IMR-90 (cell line): ENCODE measurements at regions not wholly inside any gene's neighbourhood (a gene's known extent, or its start where the extent isn't known, plus 50 kb on each side); places are given as distances from the start of the nearest gene placed in this dataset.

Experiments used
- ATAC-seq: fragments of 200-7000 bp; cut with Tn5 transposase; 2 replicates; pipeline ENCODE4 v1.9.1; 2020; ENCODE audit warnings: low read depth, mild to moderate bottlenecking, moderate library complexity
- BruUV-seq: library from RNA; stranded (reverse); fragments of 400-500 nt; replicated peaks from 2 replicates; lab custom pipeline; 2021; lab: Mats Ljungman, UMichigan
- CTCF ChIA-PET: fragments of 300-600 bp; formaldehyde crosslinking; extraction: SDS; loops from one replicate; lab custom pipeline; 2021; ENCODE audit warnings: antibody characterized with exemption; lab: Yijun Ruan, JAX
- POLR2A ChIA-PET: fragments of 300-600 bp; sonication (Branson Sonifier 250); formaldehyde crosslinking; loops from one replicate; lab custom pipeline; 2022; ENCODE audit warnings: antibody characterized with exemption; ENCODE audit not compliant: unreplicated experiment; lab: Charles Lee
- DNase-seq: peaks from one replicate; pipeline ENCODE4 v3.0.0; 2013
- H2AFZ ChIP-seq: replicated peaks from 2 replicates; pipeline ENCODE3; 2013; ENCODE audit warnings: low read length, mild to moderate bottlenecking; ENCODE audit not compliant: poor library complexity
- H2AK5ac ChIP-seq: 2 replicates; pipeline ENCODE4 v1.6.1; 2013; ENCODE audit warnings: low read depth, low read length, inconsistent platforms
- H2AK9ac ChIP-seq: replicated peaks from 2 replicates; pipeline ENCODE3; 2013; ENCODE audit warnings: mild to moderate bottlenecking, low read depth, low read length, moderate library complexity; ENCODE audit not compliant: poor library complexity
- H2BK120ac ChIP-seq: 2 replicates; pipeline ENCODE4 v1.6.1; 2013; ENCODE audit warnings: low read depth, low read length, inconsistent platforms
- H2BK15ac ChIP-seq: 3 replicates; pipeline ENCODE4 v1.6.1; 2013; ENCODE audit warnings: low read depth, low read length, inconsistent platforms
- H2BK20ac ChIP-seq: 2 replicates; pipeline ENCODE4 v1.6.1; 2013; ENCODE audit warnings: low read depth, mild to moderate bottlenecking, inconsistent platforms, low read length, moderate library complexity
- H2BK5ac ChIP-seq: 2 replicates; pipeline ENCODE4 v1.6.1; 2013; ENCODE audit warnings: mild to moderate bottlenecking, low read depth, low read length, inconsistent platforms; ENCODE audit not compliant: poor library complexity, severe bottlenecking
- H3K14ac ChIP-seq: replicated peaks from 2 replicates; pipeline ENCODE4 v1.6.1; 2013; ENCODE audit warnings: low read depth, low read length, inconsistent platforms
- H3K18ac ChIP-seq: 2 replicates; pipeline ENCODE4 v1.6.1; 2013; ENCODE audit warnings: low read depth, low read length, control low read depth
- H3K23ac ChIP-seq: 2 replicates; pipeline ENCODE4 v1.6.1; 2013; ENCODE audit warnings: low read depth, low read length, inconsistent platforms
- H3K27ac ChIP-seq: 2 replicates; pipeline ENCODE4 v1.5.1; 2013; ENCODE audit warnings: mild to moderate bottlenecking, control low read depth, low read length; ENCODE audit not compliant: insufficient read depth
- H3K27me3 ChIP-seq: 2 replicates; pipeline ENCODE4 v1.6.1; 2013; ENCODE audit warnings: low read length; ENCODE audit not compliant: control insufficient read depth, insufficient read depth
- H3K36me3 ChIP-seq: 2 replicates; pipeline ENCODE4 v1.6.1; 2013; ENCODE audit warnings: low read length, mixed read lengths; ENCODE audit not compliant: control insufficient read depth, insufficient read depth
- H3K4ac ChIP-seq: 2 replicates; pipeline ENCODE4 v1.6.1; 2013; ENCODE audit warnings: low read depth, low read length, inconsistent platforms
- H3K4me1 ChIP-seq: 2 replicates; pipeline ENCODE4 v1.6.1; 2013; ENCODE audit warnings: low read length, mixed read lengths; ENCODE audit not compliant: control insufficient read depth, insufficient read depth
- H3K4me2 ChIP-seq: 2 replicates; pipeline ENCODE4 v1.6.1; 2013; ENCODE audit warnings: low read depth, mild to moderate bottlenecking, control low read depth, low read length, moderate library complexity
- H3K4me3 ChIP-seq: 2 replicates; pipeline ENCODE4 v1.5.1; 2013; ENCODE audit warnings: low read depth, mild to moderate bottlenecking, control low read depth, low read length, moderate library complexity; ENCODE audit not compliant: insufficient read depth
- H3K56ac ChIP-seq: 2 replicates; pipeline ENCODE4 v1.6.1; 2013; ENCODE audit warnings: low read length, inconsistent platforms; ENCODE audit not compliant: insufficient read depth; ENCODE audit errors: extremely low read depth
- H3K79me1 ChIP-seq, 2 experiments: 2 replicates each; pipeline ENCODE4 v1.6.1; 2013; ENCODE audit warnings: low read length in 2 of 2, inconsistent platforms in 1 of 2, low read depth in 1 of 2
- H3K9ac ChIP-seq: 2 replicates; pipeline ENCODE4 v1.6.1; 2013; ENCODE audit warnings: low read depth, low read length, control low read depth
- H3K9me1 ChIP-seq: 2 replicates; pipeline ENCODE4 v1.6.1; 2013; ENCODE audit warnings: low read length, inconsistent platforms; ENCODE audit not compliant: insufficient read depth
- H3K9me3 ChIP-seq: 2 replicates; pipeline ENCODE4 v1.6.1; 2013; ENCODE audit warnings: low read length; ENCODE audit not compliant: control insufficient read depth, insufficient read depth
- H4K20me1 ChIP-seq: 2 replicates; pipeline ENCODE4 v1.6.1; 2013; ENCODE audit warnings: low read length, inconsistent platforms; ENCODE audit not compliant: insufficient read depth
- H4K5ac ChIP-seq: 2 replicates; pipeline ENCODE4 v1.6.1; 2013; ENCODE audit warnings: mild to moderate bottlenecking, low read depth, low read length, control low read depth
- H4K8ac ChIP-seq, 2 experiments: 2 replicates each; pipeline ENCODE4 v1.6.1; 2013; ENCODE audit warnings: low read depth in 2 of 2, low read length in 2 of 2, control low read depth in 1 of 2, inconsistent platforms in 1 of 2
- H4K91ac ChIP-seq: 2 replicates; pipeline ENCODE4 v1.6.1; 2013; ENCODE audit warnings: low read depth, low read length, inconsistent platforms; ENCODE audit not compliant: insufficient read depth
- BHLHE40 ChIP-seq: fragments of 150-350 bp; IDR thresholded peaks from 2 replicates; pipeline ENCODE4 v1.6.1; 2016; ENCODE audit warnings: mild to moderate bottlenecking, low read depth, low read length
- CEBPB ChIP-seq: IDR thresholded peaks from 2 replicates; pipeline ENCODE4 v1.6.1; 2012; ENCODE audit warnings: low read depth, low read length, improper control_type of control experiment
- CHD1 ChIP-seq: IDR thresholded peaks from 2 replicates; pipeline ENCODE4 v1.6.1; 2012; ENCODE audit warnings: low read depth, low read length, improper control_type of control experiment
- FOS ChIP-seq: fragments of 150-350 bp; IDR thresholded peaks from 2 replicates; pipeline ENCODE4 v1.6.1; 2016; ENCODE audit warnings: low read depth, low read length
- MAFK ChIP-seq: IDR thresholded peaks from 2 replicates; pipeline ENCODE4 v1.6.1; 2012; ENCODE audit warnings: low read depth, low read length, improper control_type of control experiment
- MAZ ChIP-seq: IDR thresholded peaks from 2 replicates; pipeline ENCODE4 v1.6.1; 2012; ENCODE audit warnings: low read depth, mild to moderate bottlenecking, low read length, improper control_type of control experiment, moderate library complexity, borderline replicate concordance
- MXI1 ChIP-seq: IDR thresholded peaks from 2 replicates; pipeline ENCODE4 v1.6.1; 2012; ENCODE audit warnings: low read depth, mild to moderate bottlenecking, low read length, moderate library complexity, borderline replicate concordance
- NFE2L2 ChIP-seq: fragments of 150-350 bp; IDR thresholded peaks from 2 replicates; pipeline ENCODE4 v1.6.1; 2016; ENCODE audit warnings: low read depth, mild to moderate bottlenecking, low read length
- POLR2A ChIP-seq: IDR thresholded peaks from 2 replicates; pipeline ENCODE4 v1.6.1; 2012; ENCODE audit warnings: mild to moderate bottlenecking, low read depth, low read length
- RAD21 ChIP-seq: IDR thresholded peaks from 2 replicates; pipeline ENCODE4 v1.6.1; 2012; ENCODE audit warnings: low read length, improper control_type of control experiment
- RCOR1 ChIP-seq: IDR thresholded peaks from 2 replicates; pipeline ENCODE4 v1.6.1; 2012; ENCODE audit warnings: mild to moderate bottlenecking, low read length, improper control_type of control experiment; ENCODE audit not compliant: insufficient replicate concordance
- RFX5 ChIP-seq: IDR thresholded peaks from 2 replicates; pipeline ENCODE4 v1.8.0; 2012; ENCODE audit warnings: low read depth, mild to moderate bottlenecking, low read length, moderate library complexity
- SMC3 ChIP-seq: fragments of 150-350 bp; IDR thresholded peaks from 2 replicates; pipeline ENCODE4 v1.6.1; 2016; ENCODE audit warnings: low read depth, mild to moderate bottlenecking, antibody characterized with exemption, low read length, moderate library complexity
- WGBS, 2 experiments: methylation state at CpG; one replicate each; pipeline versions ENCODE4 v1.1.5 to v1.1.7; 2013; ENCODE audit warnings: missing lambda C conversion rate in 2 of 2; ENCODE audit not compliant: insufficient read length in 1 of 2; ENCODE audit errors: extremely low coverage in 2 of 2; 5-methylcytosine and 5-hydroxymethylcytosine counted together
- dilution Hi-C: fragments of 300-500 bp; cut with HindIII; formaldehyde crosslinking; loops from one replicate; pipeline ENCODE4 v1.14.3; 2018; ENCODE audit warnings: low sequenced_read_pairs; ENCODE audit not compliant: unreplicated experiment
- in situ Hi-C: fragments of 300-500 bp; cut with MboI; formaldehyde crosslinking; loops from 3 replicates; pipeline ENCODE4 v1.14.3; 2019; ENCODE audit warnings: low sequenced_read_pairs, inconsistent platforms, mixed read lengths
- intact Hi-C: fragments of 100-400 bp; cut with micrococcal nuclease; formaldehyde crosslinking; loops from 2 replicates; pipeline ENCODE4 v1.10.0; 2022
- TF ChIP-seq, protein P1 (sequence below): fragments of 150-350 bp; IDR thresholded peaks from 2 replicates; pipeline ENCODE4 v1.6.1; 2017; ENCODE audit warnings: mild to moderate bottlenecking, antibody characterized with exemption, low read length, low read depth
- TF ChIP-seq, protein P2 (sequence below): fragments of 150-350 bp; IDR thresholded peaks from 2 replicates; pipeline ENCODE4 v1.6.1; 2016; ENCODE audit warnings: low read depth, mild to moderate bottlenecking, low read length, moderate library complexity, borderline replicate concordance
- TF ChIP-seq, protein P3 (sequence below): conservative IDR thresholded peaks from 2 replicates; pipeline ENCODE4 v1.5.1; 2012; ENCODE audit warnings: mild to moderate bottlenecking, low read depth, low read length, improper control_type of control experiment

DNA sequence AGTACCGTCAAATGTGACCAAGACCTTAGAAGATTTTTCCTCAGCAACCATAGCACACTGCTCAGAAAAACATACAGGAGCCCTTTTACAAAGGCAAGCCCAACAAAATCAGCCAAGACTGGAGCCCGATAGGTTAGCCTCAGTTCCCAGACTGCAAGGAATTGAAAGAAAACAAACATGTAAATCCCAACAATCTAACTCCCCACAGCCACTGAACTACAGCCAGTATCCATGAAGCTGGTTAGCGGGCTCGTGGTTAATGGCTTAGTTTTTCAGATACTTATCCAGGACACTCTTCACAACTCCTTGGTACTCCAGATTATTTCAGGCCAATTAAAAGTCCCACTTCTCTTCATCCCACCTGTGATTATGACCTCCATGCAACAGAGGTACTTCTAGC, 201.6 kb downstream of the IPMK start:
- dilution Hi-C loops: no loop called here
- H3K9me1 ChIP-seq: no peaks in the 10 kb centered on the region
- POLR2A ChIA-PET: no interaction called here
- no CpG with 5 or more reads among the region's 4 CpGs for WGBS, 2 experiments
- no peak overlapping the region for H3K9ac ChIP-seq
- CTCF ChIA-PET: no interaction called here
- BruUV-seq: no TSS peak
- DNase-seq: no peak
- no peaks in the 10 kb centered on the region for H3K36me3 ChIP-seq
- intact Hi-C loops: loop anchor here (5.0 to 10.0 kb wide), 2 partner anchors 191 to 484 kb away; no protein-coding TSS in a partner anchor
- no peak overlapping the region for H4K91ac ChIP-seq
- no peak overlapping the region for H3K18ac ChIP-seq
- no peak overlapping the region for H2BK5ac ChIP-seq
- H2BK20ac ChIP-seq: no peak overlapping the region
- no peak overlapping the region for H4K8ac ChIP-seq
- no peak overlapping the region for H2BK120ac ChIP-seq
- H4K20me1 ChIP-seq: no peaks in the 10 kb centered on the region
- H3K4ac ChIP-seq: no peak overlapping the region
- H3K79me1 ChIP-seq: no peaks in the 10 kb centered on the region
- in situ Hi-C loops: loop anchor here (10.0 to 25.0 kb wide), 2 partner anchors 354 to 721 kb away; no protein-coding TSS in a partner anchor
- H3K14ac ChIP-seq: no peak overlapping the region
- no peaks in the 10 kb centered on the region for H3K9me3 ChIP-seq
- H3K4me3 ChIP-seq: no peak overlapping the region
- no peak overlapping the region for H2BK15ac ChIP-seq
- no peak overlapping the region for H3K23ac ChIP-seq
- H3K56ac ChIP-seq: no peak overlapping the region
- H3K27me3 ChIP-seq: peaks cover 2% of the 10 kb centered on the region; the same call in 1 of the 2 replicates
- H3K4me1 ChIP-seq: no peaks in the 10 kb centered on the region
- no peak overlapping the region for H2AFZ ChIP-seq
- H2AK9ac ChIP-seq: no peak overlapping the region
- no peak overlapping the region for H3K27ac ChIP-seq
- H3K4me2 ChIP-seq: no peak overlapping the region
- ATAC-seq: no peak
- H4K5ac ChIP-seq: no peak overlapping the region
- no peak overlapping the region for H2AK5ac ChIP-seq
- TF ChIP-seq POLR2A (no peak), BHLHE40 (no peak), CEBPB (no peak), MAFK (no peak), RCOR1 (no peak), MXI1 (no peak), MAZ (no peak), RFX5 (no peak), NFE2L2 (no peak), FOS (no peak), CHD1 (no peak), SMC3 (no peak), RAD21 (no peak)
- TF ChIP-seq, protein P1, sequence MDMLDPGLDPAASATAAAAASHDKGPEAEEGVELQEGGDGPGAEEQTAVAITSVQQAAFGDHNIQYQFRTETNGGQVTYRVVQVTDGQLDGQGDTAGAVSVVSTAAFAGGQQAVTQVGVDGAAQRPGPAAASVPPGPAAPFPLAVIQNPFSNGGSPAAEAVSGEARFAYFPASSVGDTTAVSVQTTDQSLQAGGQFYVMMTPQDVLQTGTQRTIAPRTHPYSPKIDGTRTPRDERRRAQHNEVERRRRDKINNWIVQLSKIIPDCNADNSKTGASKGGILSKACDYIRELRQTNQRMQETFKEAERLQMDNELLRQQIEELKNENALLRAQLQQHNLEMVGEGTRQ: no peak
- TF ChIP-seq, protein P2, sequence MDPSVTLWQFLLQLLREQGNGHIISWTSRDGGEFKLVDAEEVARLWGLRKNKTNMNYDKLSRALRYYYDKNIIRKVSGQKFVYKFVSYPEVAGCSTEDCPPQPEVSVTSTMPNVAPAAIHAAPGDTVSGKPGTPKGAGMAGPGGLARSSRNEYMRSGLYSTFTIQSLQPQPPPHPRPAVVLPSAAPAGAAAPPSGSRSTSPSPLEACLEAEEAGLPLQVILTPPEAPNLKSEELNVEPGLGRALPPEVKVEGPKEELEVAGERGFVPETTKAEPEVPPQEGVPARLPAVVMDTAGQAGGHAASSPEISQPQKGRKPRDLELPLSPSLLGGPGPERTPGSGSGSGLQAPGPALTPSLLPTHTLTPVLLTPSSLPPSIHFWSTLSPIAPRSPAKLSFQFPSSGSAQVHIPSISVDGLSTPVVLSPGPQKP: no peak
- TF ChIP-seq, protein P3, sequence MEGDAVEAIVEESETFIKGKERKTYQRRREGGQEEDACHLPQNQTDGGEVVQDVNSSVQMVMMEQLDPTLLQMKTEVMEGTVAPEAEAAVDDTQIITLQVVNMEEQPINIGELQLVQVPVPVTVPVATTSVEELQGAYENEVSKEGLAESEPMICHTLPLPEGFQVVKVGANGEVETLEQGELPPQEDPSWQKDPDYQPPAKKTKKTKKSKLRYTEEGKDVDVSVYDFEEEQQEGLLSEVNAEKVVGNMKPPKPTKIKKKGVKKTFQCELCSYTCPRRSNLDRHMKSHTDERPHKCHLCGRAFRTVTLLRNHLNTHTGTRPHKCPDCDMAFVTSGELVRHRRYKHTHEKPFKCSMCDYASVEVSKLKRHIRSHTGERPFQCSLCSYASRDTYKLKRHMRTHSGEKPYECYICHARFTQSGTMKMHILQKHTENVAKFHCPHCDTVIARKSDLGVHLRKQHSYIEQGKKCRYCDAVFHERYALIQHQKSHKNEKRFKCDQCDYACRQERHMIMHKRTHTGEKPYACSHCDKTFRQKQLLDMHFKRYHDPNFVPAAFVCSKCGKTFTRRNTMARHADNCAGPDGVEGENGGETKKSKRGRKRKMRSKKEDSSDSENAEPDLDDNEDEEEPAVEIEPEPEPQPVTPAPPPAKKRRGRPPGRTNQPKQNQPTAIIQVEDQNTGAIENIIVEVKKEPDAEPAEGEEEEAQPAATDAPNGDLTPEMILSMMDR: no peak
